ENCODE measurements at regions not wholly inside any gene's neighbourhood (a gene's known extent, or its start where the extent isn't known, plus 50 kb on each side); places are given as distances from the start of the nearest gene placed in this dataset.

DNA sequence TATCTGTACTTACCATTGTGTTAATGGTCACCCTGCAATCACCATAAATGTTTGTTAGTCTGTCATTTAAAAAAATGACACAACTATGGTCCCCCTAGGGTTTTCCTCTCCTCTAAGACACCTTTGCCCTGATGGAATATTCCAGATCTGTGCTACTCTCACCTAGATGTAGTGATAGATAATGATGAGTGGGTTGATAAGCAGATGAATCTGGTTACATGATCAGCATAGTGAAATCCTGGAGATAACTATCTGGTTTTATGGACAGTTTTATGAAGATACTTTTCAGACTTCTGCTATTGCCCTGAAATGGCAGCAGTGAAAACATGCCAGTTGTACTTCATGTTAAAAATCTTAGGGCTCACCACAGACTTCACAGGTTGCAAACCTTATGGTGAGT is 152.4 kb downstream of the GATA3 start:
- ATAC-seq (ENCODE audit: low read depth) = no peak
- Histone ChIP-seq H2AK5ac (ENCODE audit: low read depth, low read length) (no peak overlapping the region), H3K9me3 (ENCODE audit: control insufficient read depth, insufficient read depth, low read length) (peaks cover 10% of the 10 kb centered on the region; the same call in 1 of the 2 replicates), H3K14ac (replicated peaks; ENCODE audit: low read depth, low read length) (no peak overlapping the region), H3K4me3 (ENCODE audit: insufficient read depth, low read depth, low read length) (no peak overlapping the region), H2AFZ (replicated peaks; ENCODE audit: low read length, poor library complexity) (no peak overlapping the region), H3K4me2 (ENCODE audit: low read depth, low read length) (no peak overlapping the region), H2BK5ac (ENCODE audit: low read depth, low read length, poor library complexity, severe bottlenecking) (no peak overlapping the region), H2BK20ac (ENCODE audit: low read depth, low read length) (no peak overlapping the region), H4K8ac (ENCODE audit: low read depth in 2 of 2, low read length in 2 of 2) (no peak overlapping the region), H3K23ac (ENCODE audit: low read depth, low read length) (no peak overlapping the region), H3K27me3 (ENCODE audit: control insufficient read depth, insufficient read depth, low read length) (no peaks in the 10 kb centered on the region), H3K79me1 (ENCODE audit: low read depth in 1 of 2, low read length in 2 of 2) (no peaks in the 10 kb centered on the region), H3K36me3 (ENCODE audit: control insufficient read depth, insufficient read depth, low read length) (no peaks in the 10 kb centered on the region), H3K27ac (ENCODE audit: insufficient read depth, low read length) (no peak overlapping the region), H4K20me1 (ENCODE audit: insufficient read depth, low read length) (no peaks in the 10 kb centered on the region), H3K56ac (ENCODE audit: extremely low read depth, insufficient read depth, low read length) (no peak overlapping the region), H4K91ac (ENCODE audit: insufficient read depth, low read depth, low read length) (no peak overlapping the region), H3K9me1 (ENCODE audit: insufficient read depth, low read length) (no peaks in the 10 kb centered on the region), H2BK15ac (ENCODE audit: low read depth, low read length) (no peak overlapping the region), H2BK120ac (ENCODE audit: low read depth, low read length) (no peak overlapping the region), H3K9ac (ENCODE audit: low read depth, low read length) (no peak overlapping the region), H2AK9ac (replicated peaks; ENCODE audit: low read depth, low read length, poor library complexity) (no peak overlapping the region), H4K5ac (ENCODE audit: low read depth, low read length) (no peak overlapping the region), H3K4ac (ENCODE audit: low read depth, low read length) (no peak overlapping the region), H3K18ac (ENCODE audit: low read depth, low read length) (no peak overlapping the region), H3K4me1 (ENCODE audit: control insufficient read depth, insufficient read depth, low read length) (no peaks in the 10 kb centered on the region)
- ChIA-PET POLR2A (ENCODE audit: unreplicated experiment) (no interaction called here), CTCF (no interaction called here)
- in situ Hi-C loops (cut with MboI; ENCODE audit: low sequenced_read_pairs) (no loop called here), intact Hi-C loops (cut with micrococcal nuclease) (no loop called here), dilution Hi-C loops (cut with HindIII; ENCODE audit: low sequenced_read_pairs, unreplicated experiment) (no loop called here)
- TF ChIP-seq, protein P1, sequence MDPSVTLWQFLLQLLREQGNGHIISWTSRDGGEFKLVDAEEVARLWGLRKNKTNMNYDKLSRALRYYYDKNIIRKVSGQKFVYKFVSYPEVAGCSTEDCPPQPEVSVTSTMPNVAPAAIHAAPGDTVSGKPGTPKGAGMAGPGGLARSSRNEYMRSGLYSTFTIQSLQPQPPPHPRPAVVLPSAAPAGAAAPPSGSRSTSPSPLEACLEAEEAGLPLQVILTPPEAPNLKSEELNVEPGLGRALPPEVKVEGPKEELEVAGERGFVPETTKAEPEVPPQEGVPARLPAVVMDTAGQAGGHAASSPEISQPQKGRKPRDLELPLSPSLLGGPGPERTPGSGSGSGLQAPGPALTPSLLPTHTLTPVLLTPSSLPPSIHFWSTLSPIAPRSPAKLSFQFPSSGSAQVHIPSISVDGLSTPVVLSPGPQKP (IDR thresholded peaks at IDR 0.05; ENCODE audit: borderline replicate concordance, low read depth, low read length) = no peak
- TF ChIP-seq NFE2L2 (IDR thresholded peaks at IDR 0.05; ENCODE audit: low read depth, low read length) = no peak
- TF ChIP-seq FOS (IDR thresholded peaks at IDR 0.05; ENCODE audit: low read depth, low read length) = no peak
- TF ChIP-seq, protein P2, sequence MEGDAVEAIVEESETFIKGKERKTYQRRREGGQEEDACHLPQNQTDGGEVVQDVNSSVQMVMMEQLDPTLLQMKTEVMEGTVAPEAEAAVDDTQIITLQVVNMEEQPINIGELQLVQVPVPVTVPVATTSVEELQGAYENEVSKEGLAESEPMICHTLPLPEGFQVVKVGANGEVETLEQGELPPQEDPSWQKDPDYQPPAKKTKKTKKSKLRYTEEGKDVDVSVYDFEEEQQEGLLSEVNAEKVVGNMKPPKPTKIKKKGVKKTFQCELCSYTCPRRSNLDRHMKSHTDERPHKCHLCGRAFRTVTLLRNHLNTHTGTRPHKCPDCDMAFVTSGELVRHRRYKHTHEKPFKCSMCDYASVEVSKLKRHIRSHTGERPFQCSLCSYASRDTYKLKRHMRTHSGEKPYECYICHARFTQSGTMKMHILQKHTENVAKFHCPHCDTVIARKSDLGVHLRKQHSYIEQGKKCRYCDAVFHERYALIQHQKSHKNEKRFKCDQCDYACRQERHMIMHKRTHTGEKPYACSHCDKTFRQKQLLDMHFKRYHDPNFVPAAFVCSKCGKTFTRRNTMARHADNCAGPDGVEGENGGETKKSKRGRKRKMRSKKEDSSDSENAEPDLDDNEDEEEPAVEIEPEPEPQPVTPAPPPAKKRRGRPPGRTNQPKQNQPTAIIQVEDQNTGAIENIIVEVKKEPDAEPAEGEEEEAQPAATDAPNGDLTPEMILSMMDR (conservative IDR thresholded peaks at IDR 0.05; ENCODE audit: low read depth, low read length) = no peak
- TF ChIP-seq MAFK (IDR thresholded peaks at IDR 0.05; ENCODE audit: low read depth, low read length) = no peak
- no peak for TF ChIP-seq RFX5 (IDR thresholded peaks at IDR 0.05; ENCODE audit: low read depth, low read length)
- no peak for TF ChIP-seq MAZ (IDR thresholded peaks at IDR 0.05; ENCODE audit: borderline replicate concordance, low read depth, low read length)
- TF ChIP-seq RCOR1 (IDR thresholded peaks at IDR 0.05; ENCODE audit: insufficient replicate concordance, low read length) = no peak
- no peak for TF ChIP-seq CHD1 (IDR thresholded peaks at IDR 0.05; ENCODE audit: low read depth, low read length)
- no peak for TF ChIP-seq SMC3 (IDR thresholded peaks at IDR 0.05; ENCODE audit: low read depth, low read length)
- TF ChIP-seq RAD21 (IDR thresholded peaks at IDR 0.05; ENCODE audit: low read length) = no peak
- TF ChIP-seq MXI1 (IDR thresholded peaks at IDR 0.05; ENCODE audit: borderline replicate concordance, low read depth, low read length) = no peak
- no peak for TF ChIP-seq POLR2A (IDR thresholded peaks at IDR 0.05; ENCODE audit: low read depth, low read length)
- no peak for TF ChIP-seq CEBPB (IDR thresholded peaks at IDR 0.05; ENCODE audit: low read depth, low read length)
- DNase-seq = no peak
- BruUV-seq (replicated peaks) = no TSS peak

Measured in IMR-90 (cell line).